Ovary (tissue), 7 donors: ENCODE measurements at regions not wholly inside any gene's neighbourhood (a gene's known extent, or its start where the extent isn't known, plus 50 kb on each side); places are given as distances from the start of the nearest gene placed in this dataset.
"Not testable (repeated sequence)": the region's sequence is repeated elsewhere in the genome, so short reads cannot be mapped to it uniquely, and the experiment has no call there.

Experiments used
- DNase-seq, 5 donors: peaks; one replicate each; pipeline ENCODE4 v3.0.0-alpha.2; 2019 to 2020
- H3K27ac ChIP-seq, 2 donors: fragments of 200-600 bp; one replicate each; pipeline versions ENCODE4 v1.5.1 to v1.8.0; 2019 to 2022
- H3K27me3 ChIP-seq: fragments of 200-600 bp; one replicate; pipeline ENCODE4 v1.8.0; 2022
- H3K36me3 ChIP-seq: fragments of 200-600 bp; sonication (generic); one replicate; pipeline ENCODE4 v1.5.1; 2019
- H3K4me1 ChIP-seq: one replicate; pipeline ENCODE4 v1.8.1; 2013; ENCODE audit warnings: mild to moderate bottlenecking, moderate library complexity; ENCODE audit not compliant: insufficient read depth
- H3K4me3 ChIP-seq: fragments of 200-600 bp; sonication (generic); one replicate; pipeline ENCODE4 v1.5.1; 2017
- H3K9me3 ChIP-seq, 2 donors: fragments of 200-600 bp in 1 of 2; sonication (generic) in 1 of 2; one replicate each; pipeline versions ENCODE4 v1.5.1 to v1.8.1; 2013 to 2019; ENCODE audit warnings: mild to moderate bottlenecking in 1 of 2, moderate library complexity in 1 of 2
- CTCF ChIP-seq, 3 donors: fragments of 450-650 bp in 2 of 3; fragments of 200-600 bp in 1 of 3; IDR thresholded peaks; one replicate each; pipeline versions ENCODE4 v1.5.1 to v1.8.0; 2016 to 2022; ENCODE audit warnings: antibody characterized with exemption in 3 of 3, mild to moderate bottlenecking in 1 of 3
- EP300 ChIP-seq: sonication (generic); formaldehyde crosslinking; IDR thresholded peaks from one replicate; pipeline ENCODE4 v1.6.1; 2017; ENCODE audit warnings: antibody characterized with exemption
- POLR2A ChIP-seq: fragments of 450-650 bp; IDR thresholded peaks from one replicate; pipeline ENCODE4 v1.6.1; 2017; ENCODE audit warnings: antibody characterized with exemption, mild to moderate bottlenecking, moderate library complexity
- WGBS, 3 donors: extraction: QIAGEN DNeasy Blood & Tissue Kit in 1 of 3; methylation state at CpG; one replicate each; pipeline versions ENCODE4 v1.1.5 to v1.1.7; 2013 to 2017; 5-methylcytosine and 5-hydroxymethylcytosine counted together
- intact Hi-C, 4 donors: fragments of 100-400 bp; cut with DNase I; formaldehyde crosslinking; loops; one replicate each; pipeline versions ENCODE4 v1.11.0 to v1.15.1; 2022 to 2023
- donor health status: DM: no; HTN: no; CAD: no; lungs with moderate emphysema.
- donor health status: DM: no; HTN: no; CAD: no.
- donor health status: Bipolar disorder and iron deficiency.
- donor health status: DM: no; HTN: no; CAD: no.
- donor health status: DM: yes; HTN: yes; CAD: no.

GRCh38 chr3:28053759-28054158, 187.7 kb upstream of the CMC1 start:
- no peak for DNase-seq
- Histone ChIP-seq H3K4me3 (no peak overlapping the region), H3K36me3 (no peaks in the 10 kb centered on the region), H3K27ac (no peak overlapping the region), H3K4me1 (no peaks in the 10 kb centered on the region), H3K27me3 (no peaks in the 10 kb centered on the region), H3K9me3 (no peaks in the 10 kb centered on the region)
- TF ChIP-seq CTCF (IDR thresholded peaks at IDR 0.05) (no peak), EP300 (no peak), POLR2A (no peak)
- intact Hi-C loops: no loop called here
- 5 to 47% (median 27%) methylated on average over 1 of the region's 1 CpG for WGBS, 3 donors

GRCh38 chr3:28056806-28057205, 184.6 kb upstream of the CMC1 start:
- DNase-seq: no peak
- Histone ChIP-seq H3K4me1 (no peaks in the 10 kb centered on the region), H3K36me3 (no peaks in the 10 kb centered on the region), H3K9me3 (no peaks in the 10 kb centered on the region), H3K4me3 (no peak overlapping the region), H3K27me3 (no peaks in the 10 kb centered on the region), H3K27ac (no peak overlapping the region)
- WGBS, 3 donors: 58 to 82% (median 71%) methylated on average over 2 of the region's 2 CpGs
- intact Hi-C loops: no loop called here
- no peak for TF ChIP-seq POLR2A
- TF ChIP-seq CTCF (IDR thresholded peaks at IDR 0.05): no peak
- no peak for TF ChIP-seq EP300

GRCh38 chr3:28057539-28057938, 183.9 kb upstream of the CMC1 start:
- H3K9me3 ChIP-seq: no peaks in the 10 kb centered on the region
- intact Hi-C loops: no loop called here
- no peak overlapping the region for H3K4me3 ChIP-seq
- no peaks in the 10 kb centered on the region for H3K27me3 ChIP-seq
- no peak overlapping the region for H3K27ac ChIP-seq
- TF ChIP-seq EP300: no peak
- no peak for TF ChIP-seq POLR2A
- no peak for TF ChIP-seq CTCF (IDR thresholded peaks at IDR 0.05)
- no peaks in the 10 kb centered on the region for H3K4me1 ChIP-seq
- H3K36me3 ChIP-seq: no peaks in the 10 kb centered on the region
- no peak for DNase-seq
- WGBS, 3 donors: 56 to 64% (median 56%) methylated on average over 2 of the region's 2 CpGs

GRCh38 chr3:28059199-28059598, 182.2 kb upstream of the CMC1 start:
- H3K4me3 ChIP-seq, DNase-seq, H3K27ac ChIP-seq, H3K9me3 ChIP-seq, H3K36me3 ChIP-seq, H3K27me3 ChIP-seq, intact Hi-C loops, H3K4me1 ChIP-seq: not testable (repeated sequence)
- 79 to 90% (median 84%) methylated on average over 25 of the region's 25 CpGs for WGBS, 3 donors

GRCh38 chr3:28066020-28066419, 175.4 kb upstream of the CMC1 start:
- H3K27me3 ChIP-seq: no peaks in the 10 kb centered on the region

More at GRCh38 chr3:28066020-28066419, 175.4 kb upstream of the CMC1 start:
- intact Hi-C loops: no loop called here
- Histone ChIP-seq H3K4me1 (no peaks in the 10 kb centered on the region), H3K9me3 (no peaks in the 10 kb centered on the region), H3K4me3 (no peak overlapping the region), H3K36me3 (no peaks in the 10 kb centered on the region), H3K27ac (no peak overlapping the region)
- TF ChIP-seq EP300 (no peak), POLR2A (no peak), CTCF (IDR thresholded peaks at IDR 0.05) (no peak)
- DNase-seq: no peak
- WGBS, 3 donors: 86 to 93% (median 92%) methylated on average over 5 of the region's 5 CpGs
